A549 (cell line): ENCODE measurements at regions not wholly inside any gene's neighbourhood (a gene's known extent, or its start where the extent isn't known, plus 50 kb on each side); places are given as distances from the start of the nearest gene placed in this dataset.

Experiments used
- ATAC-seq, 2 experiments: fragments of 200-7000 bp in 1 of 2; fragments of >200 bp in 1 of 2; cut with Nextera tagmentation in 1 of 2; cut with Tn5 transposase in 1 of 2; 3 replicates each; pipeline versions ENCODE4 v1.8.0 to v1.9.1; 2018 to 2020; ENCODE audit warnings: mild to moderate bottlenecking in 1 of 2, moderate library complexity in 1 of 2
- CTCF ChIA-PET: fragments of 300-600 bp; sonication (Branson Sonifier 250); formaldehyde crosslinking; extraction: SDS; loops from one replicate; lab custom pipeline; 2021; ENCODE audit warnings: antibody characterized with exemption, inconsistent platforms; lab: Yijun Ruan, JAX
- POLR2A ChIA-PET: fragments of 350-600 bp; formaldehyde crosslinking; extraction: SDS; loops from one replicate; lab custom pipeline; 2021; ENCODE audit warnings: antibody characterized with exemption, inconsistent platforms; lab: Yijun Ruan, JAX
- DNase-seq, 2 experiments: peaks; one replicate each; pipeline versions ENCODE4 v3.0.0 to v3.0.0-alpha.2; 2011 to 2016; ENCODE audit warnings: low read depth in 1 of 2, low spot score in 1 of 2
- FAIRE-seq: peaks from 2 replicates; lab custom pipeline; 2011; peaks lifted over from hg19 to GRCh38; lab: Jason Lieb, UNC
- H3K27ac ChIP-seq, 2 experiments: fragments of >200 bp; sonication (Bioruptor Twin); formaldehyde crosslinking; 3 replicates each; pipeline ENCODE4 v1.5.1; 2016 to 2017
- H3K4me1 ChIP-seq: fragments of >200 bp; sonication (Bioruptor Twin); formaldehyde crosslinking; 3 replicates; pipeline ENCODE4 v1.6.1; 2016
- H3K4me2 ChIP-seq: fragments of >200 bp; sonication (Bioruptor Twin); formaldehyde crosslinking; 3 replicates; pipeline ENCODE4 v1.6.1; 2016
- H3K4me3 ChIP-seq: fragments of >200 bp; sonication (Bioruptor Twin); formaldehyde crosslinking; 3 replicates; pipeline ENCODE4 v1.5.1; 2016
- H3K9me3 ChIP-seq: fragments of >200 bp; sonication (Bioruptor Twin); formaldehyde crosslinking; 3 replicates; pipeline ENCODE4 v1.6.1; 2016
- ATOH8 ChIP-seq: fragments of 250-450 bp; sonication (Bioruptor Pico); IDR thresholded peaks from 2 replicates; pipeline ENCODE4 v1.5.0; 2020; ENCODE audit warnings: low read depth, mild to moderate bottlenecking, moderate library complexity
- CBX8 ChIP-seq: fragments of 200-600 bp; sonication (generic); IDR thresholded peaks from 2 replicates; pipeline ENCODE4 v1.6.1; 2016
- CHD4 ChIP-seq: fragments of 200-600 bp; sonication (generic); IDR thresholded peaks from 2 replicates; pipeline ENCODE4 v1.6.1; 2016; ENCODE audit warnings: antibody characterized with exemption, mild to moderate bottlenecking, borderline replicate concordance
- ELK1 ChIP-seq: fragments of 150-350 bp; IDR thresholded peaks from 2 replicates; pipeline ENCODE4 v1.6.1; 2014; ENCODE audit warnings: low read depth, mild to moderate bottlenecking, low read length
- FOSL2 ChIP-seq, 2 experiments: fragments of 450-650 bp in 1 of 2; fragments of >200 bp in 1 of 2; sonication (Bioruptor Twin) in 1 of 2; formaldehyde crosslinking; IDR thresholded peaks; 2 replicates each; pipeline versions ENCODE4 v1.5.0 to v1.6.1; 2016 to 2020; ENCODE audit warnings: mild to moderate bottlenecking in 1 of 2, moderate library complexity in 1 of 2
- GATA3 ChIP-seq: IDR thresholded peaks from 2 replicates; pipeline ENCODE4 v1.6.1; 2012; ENCODE audit warnings: borderline replicate concordance
- HDAC2 ChIP-seq: fragments of 200-600 bp; sonication (generic); IDR thresholded peaks from 2 replicates; pipeline ENCODE4 v1.6.1; 2016
- HOXB13 ChIP-seq: fragments of 250-450 bp; sonication (Bioruptor Pico); IDR thresholded peaks from 2 replicates; pipeline ENCODE4 v1.5.0; 2020; ENCODE audit warnings: low read depth, mild to moderate bottlenecking, moderate library complexity
- HOXB5 ChIP-seq: fragments of 250-450 bp; sonication (Bioruptor Pico); IDR thresholded peaks from 2 replicates; pipeline ENCODE4 v1.5.0; 2020; ENCODE audit warnings: mild to moderate bottlenecking, moderate library complexity
- KDM1A ChIP-seq: fragments of 200-600 bp; sonication (generic); IDR thresholded peaks from 2 replicates; pipeline ENCODE4 v1.6.1; 2016; ENCODE audit warnings: low read depth, mild to moderate bottlenecking
- KDM5A ChIP-seq: fragments of 200-600 bp; sonication (generic); IDR thresholded peaks from 2 replicates; pipeline ENCODE4 v1.6.1; 2016; ENCODE audit warnings: antibody characterized with exemption, mild to moderate bottlenecking
- RARB ChIP-seq: fragments of 250-450 bp; sonication (Bioruptor Pico); IDR thresholded peaks from 2 replicates; pipeline ENCODE4 v1.8.0; 2021; ENCODE audit warnings: mild to moderate bottlenecking, moderate library complexity
- TFCP2L1 ChIP-seq: fragments of 250-450 bp; sonication (Bioruptor Pico); IDR thresholded peaks from 2 replicates; pipeline ENCODE4 v1.5.0; 2021; ENCODE audit warnings: mild to moderate bottlenecking
- TP53 ChIP-seq: fragments of 250-450 bp; sonication (Bioruptor Pico); IDR thresholded peaks from 2 replicates; pipeline ENCODE4 v1.5.0; 2021; ENCODE audit warnings: mild to moderate bottlenecking, moderate library complexity
- ZFP36 ChIP-seq: fragments of 450-650 bp; IDR thresholded peaks from 2 replicates; pipeline ENCODE4 v1.6.1; 2014; ENCODE audit warnings: borderline replicate concordance; ENCODE audit not compliant: partially characterized antibody
- WGBS: methylation state at CpG from one replicate; pipeline ENCODE4 v1.1.6; 2017; ENCODE audit errors: missing lambda C conversion rate; 5-methylcytosine and 5-hydroxymethylcytosine counted together

- Histone ChIP-seq H3K4me1 (peaks cover 47% of the 10 kb centered on the region), H3K27ac (peak overlapping the region; percentile 19 to 83; a peak in 4 of 6 replicates), H3K9me3 (peaks cover 8% of the 10 kb centered on the region; the same call in 2 of the 3 replicates), H3K4me2 (no peak overlapping the region), H3K4me3 (no peak overlapping the region)
- ChIA-PET CTCF (interaction anchor here (1.9 to 12.0 kb wide), 3 partner anchors 102 to 249 kb away, joined by 5 to 182 read pairs (median 5); partner anchors contain the start of gene HSPA2), POLR2A (no interaction called here)
- TF ChIP-seq FOSL2 (IDR thresholded peaks at IDR 0.05) (no peak), FOSL2 (CRISPR knock-in tag; IDR thresholded peaks at IDR 0.05) (peak; percentile 31; the same call in 1 of the 2 replicates), KDM5A (no peak)
- DNase-seq = no peak
- 79% methylated on average over 3 of the region's 3 CpGs for WGBS
- peak; percentile 49 for FAIRE-seq
- no peak for ATAC-seq
Observed at GRCh38 chr14:64641760-64642159, 62.5 kb upstream of the PLEKHG3 start.

- ChIA-PET CTCF (interaction anchor here (1.1 to 12.0 kb wide), 6 partner anchors 11 to 133 kb away, joined by 3 to 182 read pairs (median 5); partner anchors contain the start of gene HSPA2), POLR2A (interaction anchor here (0.5 to 1.4 kb wide), 3 partner anchors 11 to 103 kb away, joined by 3 to 4 read pairs (median 3); partner anchors contain the start of gene HSPA2)
- TF ChIP-seq KDM1A (peak; percentile 75; the same call in 1 of the 2 replicates), ELK1 (no peak), TFCP2L1 (CRISPR knock-in tag) (no peak), ZFP36 (peak; percentile 90), HOXB5 (CRISPR knock-in tag) (no peak), HDAC2 (0 out of 2 replicates have a peak, but pooled peaks have one; percentile 38), RARB (CRISPR knock-in tag) (no peak), CBX8 (no peak), CHD4 (0 out of 2 replicates have a peak, but pooled peaks have one; percentile 15)
- ATAC-seq = no peak
- peak overlapping the region; percentile 79 to 93; a peak in 4 of 6 replicates for H3K27ac ChIP-seq
- 86% methylated on average over 3 of the region's 3 CpGs for WGBS
- H3K4me3 ChIP-seq = no peak overlapping the region
- peaks cover 8% of the 10 kb centered on the region; the same call in 2 of the 3 replicates for H3K9me3 ChIP-seq
- no peak for DNase-seq
- FAIRE-seq = no peak
- no peak overlapping the region for H3K4me2 ChIP-seq
- peaks cover 61% of the 10 kb centered on the region for H3K4me1 ChIP-seq
Observed at GRCh38 chr14:64643709-64644108, 60.5 kb upstream of the PLEKHG3 start.

GRCh38 chr14:64644629-64645028, 59.6 kb upstream of the PLEKHG3 start:
- ChIA-PET CTCF (interaction anchor here (1.1 to 12.0 kb wide), 7 partner anchors 8 to 105 kb away, joined by 3 to 182 read pairs (median 4); partner anchors contain the start of gene HSPA2), POLR2A (interaction anchor here (1.2 to 2.2 kb wide), 5 partner anchors 9 to 306 kb away, joined by 3 to 24 read pairs (median 4); partner anchors contain the start of gene HSPA2)
- WGBS = 86% methylated on average over 8 of the region's 8 CpGs

More at GRCh38 chr14:64644629-64645028, 59.6 kb upstream of the PLEKHG3 start:
- ATAC-seq = no peak
- peaks cover 61% of the 10 kb centered on the region for H3K4me1 ChIP-seq
- TF ChIP-seq HOXB13 (CRISPR knock-in tag) (0 out of 2 replicates have a peak, but pooled peaks have one; percentile 27), GATA3 (no peak), TP53 (CRISPR knock-in tag) (no peak), HOXB5 (CRISPR knock-in tag) (peak; percentile 56; the same call in 1 of the 2 replicates), ATOH8 (0 out of 2 replicates have a peak, but pooled peaks have one; percentile 54)
- TF ChIP-seq, all 56 proteins: peak for 3
- DNase-seq (no peak), FAIRE-seq (no peak)
- no peak overlapping the region for H3K4me3 ChIP-seq
- peaks cover 8% of the 10 kb centered on the region; the same call in 2 of the 3 replicates for H3K9me3 ChIP-seq
- H3K27ac ChIP-seq = peak overlapping the region; percentile 79 to 93
- H3K4me2 ChIP-seq = peak overlapping the region; percentile 75
